OCI-LY7 (cell line): ENCODE measurements at regions not wholly inside any gene's neighbourhood (a gene's known extent, or its start where the extent isn't known, plus 50 kb on each side); places are given as distances from the start of the nearest gene placed in this dataset.

Experiments used
- BruUV-seq: library from RNA; stranded (reverse); fragments of 400-500 nt; replicated peaks from 2 replicates; lab custom pipeline; 2021; lab: Mats Ljungman, UMichigan
- CTCF ChIA-PET: fragments of 300-600 bp; sonication (Branson Sonifier 250); formaldehyde crosslinking; loops from one replicate; lab custom pipeline; 2022; ENCODE audit warnings: antibody characterized with exemption; ENCODE audit not compliant: unreplicated experiment; lab: Charles Lee
- POLR2A ChIA-PET: fragments of 300-600 bp; sonication (Branson Sonifier 250); formaldehyde crosslinking; loops from one replicate; lab custom pipeline; 2022; ENCODE audit warnings: antibody characterized with exemption; lab: Charles Lee
- DNase-seq: peaks from one replicate; pipeline ENCODE4 v3.0.0-alpha.2; 2015; ENCODE audit warnings: low spot score
- H2AFZ ChIP-seq: fragments of 200-600 bp; sonication (generic), shearing (Covaris generic); 2 replicates; pipeline ENCODE4 v1.6.1; 2014; ENCODE audit warnings: mild to moderate bottlenecking, antibody characterized with exemption, low read length, moderate library complexity
- H3K27ac ChIP-seq: fragments of 200-600 bp; sonication (generic); 2 replicates; pipeline ENCODE4 v1.5.1; 2014; ENCODE audit warnings: mixed run types, low read depth, mild to moderate bottlenecking, moderate library complexity, low read length, inconsistent platforms; ENCODE audit not compliant: poor library complexity, severe bottlenecking
- H3K36me3 ChIP-seq: fragments of 200-600 bp; sonication (generic); 2 replicates; pipeline ENCODE4 v1.6.1; 2014; ENCODE audit warnings: mild to moderate bottlenecking, antibody characterized with exemption, low read length, moderate library complexity, mixed read lengths; ENCODE audit not compliant: insufficient read depth
- H3K4me1 ChIP-seq: fragments of 200-600 bp; sonication (generic); 2 replicates; pipeline ENCODE4 v1.5.1; 2014; ENCODE audit warnings: mild to moderate bottlenecking, low read length; ENCODE audit not compliant: insufficient read depth, poor library complexity, severe bottlenecking
- H3K4me2 ChIP-seq: fragments of 200-600 bp; sonication (generic); 2 replicates; pipeline ENCODE4 v1.6.1; 2014; ENCODE audit warnings: mild to moderate bottlenecking, low read length
- H3K4me3 ChIP-seq: fragments of 200-600 bp; sonication (generic); 2 replicates; pipeline ENCODE4 v1.5.1; 2014; ENCODE audit warnings: mild to moderate bottlenecking, low read depth, low read length; ENCODE audit not compliant: poor library complexity, severe bottlenecking
- H3K79me2 ChIP-seq: fragments of 200-600 bp; sonication (generic); 2 replicates; pipeline ENCODE4 v1.6.1; 2016; ENCODE audit warnings: low read depth, mild to moderate bottlenecking, low read length, moderate library complexity, mixed read lengths; ENCODE audit not compliant: insufficient read depth
- H3K9me2 ChIP-seq: fragments of 200-600 bp; sonication (generic); 2 replicates; pipeline ENCODE4 v1.6.1; 2016; ENCODE audit warnings: mild to moderate bottlenecking, low read length, mixed read lengths; ENCODE audit not compliant: insufficient read depth
- H3K9me3 ChIP-seq: fragments of 200-600 bp; sonication (generic); 2 replicates; pipeline ENCODE4 v1.6.1; 2014; ENCODE audit warnings: mild to moderate bottlenecking, mixed run types, low read length, mixed read lengths
- H4K20me1 ChIP-seq: fragments of 200-600 bp; sonication (generic); 2 replicates; pipeline ENCODE4 v1.6.1; 2014; ENCODE audit warnings: mild to moderate bottlenecking, antibody characterized with exemption, low read length, moderate library complexity, mixed read lengths; ENCODE audit not compliant: insufficient read depth
- CTCF ChIP-seq: fragments of 200-600 bp; sonication (generic); conservative IDR thresholded peaks from 2 replicates; pipeline ENCODE4 v1.5.1; 2014; ENCODE audit warnings: mild to moderate bottlenecking, antibody characterized with exemption, low read length, moderate library complexity, mixed read lengths
- EZH2phosphoT487 ChIP-seq: fragments of 200-600 bp; sonication (generic); IDR thresholded peaks from 2 replicates; pipeline ENCODE4 v1.6.1; 2018; ENCODE audit warnings: low read depth, borderline replicate concordance, mild to moderate bottlenecking, mixed run types, antibody characterized with exemption, low read length, moderate library complexity, mixed read lengths
- intact Hi-C: fragments of 100-400 bp; cut with micrococcal nuclease; formaldehyde crosslinking; loops from one replicate; pipeline ENCODE4 v1.10.0; 2022; ENCODE audit not compliant: unreplicated experiment

GRCh38 chr2:105655244-105655643, 89.5 kb upstream of the NCK2 start:
- no peaks in the 10 kb centered on the region for H3K36me3 ChIP-seq
- ChIA-PET CTCF (no interaction called here), POLR2A (no interaction called here)
- no TSS peak for BruUV-seq
- no peak overlapping the region for H3K4me3 ChIP-seq
- no peaks in the 10 kb centered on the region for H3K4me1 ChIP-seq
- intact Hi-C loops, result no loop called here
- H3K9me3 ChIP-seq, result no peaks in the 10 kb centered on the region
- no peaks in the 10 kb centered on the region for H4K20me1 ChIP-seq
- no peak overlapping the region for H3K27ac ChIP-seq
- H3K4me2 ChIP-seq, result no peak overlapping the region
- H2AFZ ChIP-seq, result no peak overlapping the region
- DNase-seq, result no peak
- no peaks in the 10 kb centered on the region for H3K79me2 ChIP-seq
- H3K9me2 ChIP-seq, result no peaks in the 10 kb centered on the region
- no peak for TF ChIP-seq CTCF
- no peak for TF ChIP-seq EZH2phosphoT487

GRCh38 chr2:105654474-105655004, 90.2 kb upstream of the NCK2 start:
- Histone ChIP-seq H3K9me3 (no peaks in the 10 kb centered on the region), H2AFZ (no peak overlapping the region), H3K4me1 (no peaks in the 10 kb centered on the region), H3K79me2 (no peaks in the 10 kb centered on the region), H3K27ac (no peak overlapping the region), H3K9me2 (no peaks in the 10 kb centered on the region), H3K4me2 (no peak overlapping the region), H3K4me3 (no peak overlapping the region), H3K36me3 (no peaks in the 10 kb centered on the region), H4K20me1 (no peaks in the 10 kb centered on the region)
- CTCF ChIA-PET, result no interaction called here
- intact Hi-C loops, result no loop called here
- TF ChIP-seq EZH2phosphoT487 (no peak), CTCF (no peak)
- no TSS peak for BruUV-seq
- POLR2A ChIA-PET, result no interaction called here
- DNase-seq, result no peak

- Histone ChIP-seq H3K9me2 (no peaks in the 10 kb centered on the region), H3K4me3 (no peak overlapping the region), H3K4me1 (no peaks in the 10 kb centered on the region), H3K4me2 (no peak overlapping the region), H4K20me1 (no peaks in the 10 kb centered on the region), H3K79me2 (no peaks in the 10 kb centered on the region), H3K36me3 (no peaks in the 10 kb centered on the region), H3K9me3 (no peaks in the 10 kb centered on the region), H3K27ac (no peak overlapping the region), H2AFZ (no peak overlapping the region)
- DNase-seq, result no peak
- no peak for TF ChIP-seq EZH2phosphoT487
- no peak for TF ChIP-seq CTCF
- BruUV-seq, result no TSS peak
- ChIA-PET POLR2A (interaction anchor here (0.7 kb wide), 1 partner anchor 485 kb away, joined by 3 read pairs; no protein-coding TSS in a partner anchor), CTCF (no interaction called here)
- intact Hi-C loops, result no loop called here
Observed at GRCh38 chr2:105653302-105653701, 91.4 kb upstream of the NCK2 start.
